DND-41 (cell line): ENCODE measurements at regions not wholly inside any gene's neighbourhood (a gene's known extent, or its start where the extent isn't known, plus 50 kb on each side); places are given as distances from the start of the nearest gene placed in this dataset.

ENCODE experiments used
- CTCF ChIP-seq: IDR thresholded peaks from 2 replicates; pipeline ENCODE4 v1.5.1; 2012; ENCODE audit warnings: borderline replicate concordance, low read length, moderate library complexity, mild to moderate bottlenecking; ENCODE audit not compliant: poor library complexity, severe bottlenecking; ENCODE audit errors: extremely low read depth
- EZH2 ChIP-seq: IDR thresholded peaks from 3 replicates; pipeline ENCODE4 v1.6.1; 2012; ENCODE audit warnings: borderline replicate concordance, low read depth, mild to moderate bottlenecking, moderate library complexity, low read length, inconsistent platforms; ENCODE audit not compliant: severe bottlenecking

- no peak for TF ChIP-seq CTCF
- TF ChIP-seq EZH2, result no peak
Observed at GRCh38 chr1:229973297-229973612, 93.8 kb upstream of the GALNT2 start.
